ENCODE measurements at regions not wholly inside any gene's neighbourhood (a gene's known extent, or its start where the extent isn't known, plus 50 kb on each side); places are given as distances from the start of the nearest gene placed in this dataset.
A peak's percentile ranks its signal among the peaks of the same experiment; 100 is the strongest.
"Not testable (repeated sequence)": the region's sequence is repeated elsewhere in the genome, so short reads cannot be mapped to it uniquely, and the experiment has no call there.

GRCh38 chr20:40860487-40860902 is 168.1 kb upstream of the TOP1 start:
- no peak for DNase-seq

GRCh38 chr20:40861427-40862008 is 167.1 kb upstream of the TOP1 start:
- no peak for DNase-seq

GRCh38 chr20:40863355-40863919 is 165.2 kb upstream of the TOP1 start:
- DNase-seq, result no peak

- DNase-seq, result no peak
These were observed 164.2 kb upstream of the TOP1 start for GRCh38 chr20:40864470-40864869.

- no peak for DNase-seq
These were observed 163.5 kb upstream of the TOP1 start for GRCh38 chr20:40865095-40865494.

GRCh38 chr20:40866056-40866455 is 162.6 kb upstream of the TOP1 start:
- DNase-seq, result no peak

GRCh38 chr20:40868551-40869217 is 159.9 kb upstream of the TOP1 start:
- DNase-seq, result no peak

GRCh38 chr20:40869218-40870147 is 159.1 kb upstream of the TOP1 start:
- no peak for DNase-seq

- DNase-seq, result no peak
These were observed 153.2 kb upstream of the TOP1 start for GRCh38 chr20:40875116-40876085.

- DNase-seq, result not testable (repeated sequence)
These were observed 150.5 kb upstream of the TOP1 start for GRCh38 chr20:40878099-40878498.

GRCh38 chr20:40880063-40880728 is 148.4 kb upstream of the TOP1 start:
- DNase-seq, result peak; percentile 47

GRCh38 chr20:40880729-40881109 is 147.9 kb upstream of the TOP1 start:
- DNase-seq, result no peak

GRCh38 chr20:40882152-40882551 is 146.5 kb upstream of the TOP1 start:
- DNase-seq, result no peak

GRCh38 chr20:40883097-40883496 is 145.5 kb upstream of the TOP1 start:
- DNase-seq, result no peak

GRCh38 chr20:40887105-40887504 is 141.5 kb upstream of the TOP1 start:
- DNase-seq, result no peak

GRCh38 chr20:40889266-40889665 is 139.4 kb upstream of the TOP1 start:
- DNase-seq, result peak; percentile 83

- peak; percentile 42 for DNase-seq
These were observed 138.4 kb upstream of the TOP1 start for GRCh38 chr20:40890181-40890580.

- DNase-seq, result no peak
These were observed 138.0 kb upstream of the TOP1 start for GRCh38 chr20:40890635-40891034.

GRCh38 chr20:40891351-40891750 is 137.3 kb upstream of the TOP1 start:
- DNase-seq, result peak; percentile 63

GRCh38 chr20:40892642-40893041 is 136.0 kb upstream of the TOP1 start:
- DNase-seq, result peak; percentile 27

GRCh38 chr20:40893610-40894236 is 134.9 kb upstream of the TOP1 start:
- no peak for DNase-seq

Data from inflammatory macrophage treated with lipopolysaccharide for 4 hours (primary cell).